Heart left ventricle (tissue), 16 donors: ENCODE measurements at regions not wholly inside any gene's neighbourhood (a gene's known extent, or its start where the extent isn't known, plus 50 kb on each side); places are given as distances from the start of the nearest gene placed in this dataset.
A peak's percentile ranks its signal among the peaks of the same experiment; 100 is the strongest.

Experiments
- ATAC-seq, 4 donors: fragments of 200-7000 bp; cut with Tn5 transposase; one replicate each; pipeline ENCODE4 v1.9.1; 2020 to 2022; ENCODE audit warnings: moderate library complexity in 4 of 4, mild to moderate bottlenecking in 3 of 4, moderate number of reproducible peaks in 1 of 4
- DNase-seq, 5 donors: peaks; one replicate each; pipeline ENCODE4 v3.0.0-alpha.2; 2020
- H3K27ac ChIP-seq, 12 donors: fragments of 200-600 bp; sonication (generic) in 4 of 12; one replicate each; pipeline versions ENCODE4 v1.5.0 to v1.8.0; 2016 to 2022; ENCODE audit warnings: mild to moderate bottlenecking in 2 of 12
- H3K27me3 ChIP-seq, 9 donors: fragments of 200-600 bp; sonication (generic) in 2 of 9; one replicate each; pipeline versions ENCODE4 v1.5.1 to v1.8.0; 2016 to 2022; ENCODE audit warnings: mild to moderate bottlenecking in 3 of 9
- H3K36me3 ChIP-seq, 9 donors: fragments of 200-600 bp; sonication (generic) in 2 of 9; one replicate each; pipeline versions ENCODE4 v1.5.0 to v1.8.0; 2018 to 2022; ENCODE audit warnings: mild to moderate bottlenecking in 2 of 9
- H3K4me1 ChIP-seq, 12 donors: fragments of 200-600 bp; sonication (generic) in 4 of 12; one replicate each; pipeline versions ENCODE4 v1.5.0 to v1.8.0; 2016 to 2022; ENCODE audit warnings: mild to moderate bottlenecking in 3 of 12
- H3K4me3 ChIP-seq, 12 donors: fragments of 200-600 bp; sonication (generic) in 4 of 12; one replicate each; pipeline versions ENCODE4 v1.5.0 to v1.8.0; 2017 to 2022; ENCODE audit warnings: mild to moderate bottlenecking in 9 of 12, moderate library complexity in 4 of 12
- H3K9me3 ChIP-seq, 12 donors: fragments of 200-600 bp; sonication (generic) in 4 of 12; one replicate each; pipeline versions ENCODE4 v1.5.0 to v1.8.0; 2016 to 2022; ENCODE audit warnings: mild to moderate bottlenecking in 1 of 12
- CTCF ChIP-seq, 12 donors: fragments of 200-600 bp; sonication (generic) in 4 of 12; IDR thresholded peaks; one replicate each; pipeline versions ENCODE4 v1.5.0 to v1.8.0; 2018 to 2022; ENCODE audit warnings: antibody characterized with exemption in 12 of 12, mild to moderate bottlenecking in 5 of 12
- POLR2A ChIP-seq, 2 donors: fragments of 450-650 bp; IDR thresholded peaks; one replicate each; pipeline ENCODE4 v1.6.1; 2017; ENCODE audit warnings: antibody characterized with exemption in 2 of 2, mild to moderate bottlenecking in 2 of 2, moderate library complexity in 2 of 2
- WGBS, 4 donors: extraction: QIAGEN DNeasy Blood & Tissue Kit in 2 of 4; methylation state at CpG; one replicate each; pipeline versions ENCODE4 v1.1.5 to v1.1.7; 2013 to 2018; 5-methylcytosine and 5-hydroxymethylcytosine counted together
- intact Hi-C, 10 donors: fragments of 100-400 bp; cut with DNase I; formaldehyde crosslinking; loops; one replicate each; pipeline versions ENCODE4 v1.11.1 to v1.14.2; 2022
- donor health status: ischemic (EF 13 %, LVEDD 7.1; RV severe dilation, severe dysfunction).
- donor health status: healthy with polysubstance abuse.
- donor health status: DM: no; HTN: yes; CAD: no.
- donor health status: DM: no; HTN: no; CAD: no.
- donor health status: ischemic (EF 25% LVEDD 6.9; RV normal size, moderate dysfunction).
- donor health status: ischemic (EF 25% LVEDD 5.7; RV mildly dilated, moderate dysfunction).
- donor health status: healthy.
- donor health status: DM: yes; HTN: yes; CAD: no.
- donor health status: ischemic (EF 35%, LVEDD 5.7; RV mildly dilated, moderate dysfunction).
- donor health status: nonischemic (EF 11% LVEDD 7.7; RV severe dilation, severe dysfunction).
- donor health status: DM: yes; HTN: yes; CAD: no.
- donor health status: PGD.
- donor health status: ischemic (EF 29% LVEDD 5.4; RV normal size, mild dysfunction).
- donor health status: nonischemic (EF 23%, LVEDD 6.1; RV moderate dilation, normal function).

- TF ChIP-seq POLR2A (IDR thresholded peaks at IDR 0.05) (no peak), CTCF (IDR thresholded peaks at IDR 0.05) (no peak)
- H3K4me3 ChIP-seq = peak overlapping the region in 9 of 12 donors; percentile 2 to 39 (median 21)
- peak overlapping the region in 1 of 12 donors; percentile 27 for H3K27ac ChIP-seq
- no peak for DNase-seq
- H3K4me1 ChIP-seq = peaks cover 0 to 10% (median 0%) of the 10 kb centered on the region in 12 donors
- H3K27me3 ChIP-seq = no peaks in the 10 kb centered on the region
- no peaks in the 10 kb centered on the region for H3K36me3 ChIP-seq
- intact Hi-C loops = no loop called here
- no peaks in the 10 kb centered on the region for H3K9me3 ChIP-seq
- no peak for ATAC-seq
- 10 to 22% (median 14%) methylated on average over 4 of the region's 4 CpGs for WGBS, 4 donors
Observed at GRCh38 chr4:100696531-100696930, 178.7 kb upstream of the EMCN start.

- Histone ChIP-seq H3K27me3 (no peaks in the 10 kb centered on the region), H3K4me3 (peak overlapping the region in 2 of 12 donors; percentile 29 to 33), H3K4me1 (peaks cover 0 to 10% (median 0%) of the 10 kb centered on the region in 12 donors), H3K27ac (no peak overlapping the region), H3K9me3 (no peaks in the 10 kb centered on the region), H3K36me3 (no peaks in the 10 kb centered on the region)
- DNase-seq (no peak), ATAC-seq (no peak)
- WGBS, 4 donors = 45 to 69% (median 51%) methylated on average over 1 of the region's 1 CpG
- no peak for TF ChIP-seq CTCF (IDR thresholded peaks at IDR 0.05)
- TF ChIP-seq POLR2A (IDR thresholded peaks at IDR 0.05) = no peak
- intact Hi-C loops = no loop called here
Observed at GRCh38 chr4:100695871-100696270, 178.0 kb upstream of the EMCN start.

- H3K4me3 ChIP-seq = no peak overlapping the region
- ATAC-seq (no peak), DNase-seq (no peak)
- H3K9me3 ChIP-seq = no peaks in the 10 kb centered on the region
- no peaks in the 10 kb centered on the region for H3K36me3 ChIP-seq
- H3K4me1 ChIP-seq = peaks cover 0 to 10% (median 0%) of the 10 kb centered on the region in 12 donors
- 52 to 66% (median 59%) methylated on average over 3 of the region's 3 CpGs for WGBS, 4 donors
- no peak for TF ChIP-seq POLR2A (IDR thresholded peaks at IDR 0.05)
- no peak for TF ChIP-seq CTCF (IDR thresholded peaks at IDR 0.05)
- H3K27me3 ChIP-seq = no peaks in the 10 kb centered on the region
- intact Hi-C loops = no loop called here
- H3K27ac ChIP-seq = no peak overlapping the region
Observed at GRCh38 chr4:100695039-100695654, 177.3 kb upstream of the EMCN start.

GRCh38 chr4:100694467-100694866 lies 176.6 kb upstream of the EMCN start:
- no peaks in the 10 kb centered on the region for H3K36me3 ChIP-seq
- peaks cover 0 to 10% (median 0%) of the 10 kb centered on the region in 12 donors for H3K4me1 ChIP-seq
- DNase-seq = no peak
- H3K27me3 ChIP-seq = no peaks in the 10 kb centered on the region
- H3K4me3 ChIP-seq = no peak overlapping the region
- no peaks in the 10 kb centered on the region for H3K9me3 ChIP-seq
- intact Hi-C loops = no loop called here
- no peak overlapping the region for H3K27ac ChIP-seq
- no peak for ATAC-seq
- TF ChIP-seq POLR2A (IDR thresholded peaks at IDR 0.05) (no peak), CTCF (IDR thresholded peaks at IDR 0.05) (no peak)
- WGBS, 4 donors = 69 to 78% (median 75%) methylated on average over 2 of the region's 2 CpGs
